ENCODE measurements at regions not wholly inside any gene's neighbourhood (a gene's known extent, or its start where the extent isn't known, plus 50 kb on each side); places are given as distances from the start of the nearest gene placed in this dataset.

GRCh38 chr4:53924333-53925049, 139.9 kb downstream of the CHIC2 start:
- DNase-seq (ENCODE audit: low read depth, low spot score) = no peak
- no peak overlapping the region for H3K4me3 ChIP-seq (ENCODE audit: low read depth, low read length)
- peaks cover 1% of the 10 kb centered on the region; the same call in 1 of the 2 replicates for H3K9me3 ChIP-seq (ENCODE audit: control insufficient read depth, insufficient read depth, low read length)
- H3K27ac ChIP-seq (ENCODE audit: low read depth, low read length) = peak overlapping the region; percentile 4
- POLR2A ChIA-PET = no interaction called here
- CTCF ChIA-PET = no interaction called here
- no peak for TF ChIP-seq CTCF (IDR thresholded peaks at IDR 0.05; ENCODE audit: low read depth, low read length)
- no peaks in the 10 kb centered on the region for H3K27me3 ChIP-seq (ENCODE audit: control insufficient read depth, insufficient read depth, low read length)

- DNase-seq (ENCODE audit: low read depth, low spot score) = no peak
Measured at GRCh38 chr4:53923921-53924320, 140.5 kb downstream of the CHIC2 start.

GRCh38 chr4:53921856-53922255, 142.5 kb downstream of the CHIC2 start:
- CTCF ChIA-PET = interaction anchor here (1.5 to 2.9 kb wide), 3 partner anchors 8 to 311 kb away, joined by 3 to 19 read pairs (median 11); no protein-coding TSS in a partner anchor
- TF ChIP-seq CTCF (IDR thresholded peaks at IDR 0.05; ENCODE audit: low read depth, low read length) = no peak

More at GRCh38 chr4:53923921-53924320, 140.5 kb downstream of the CHIC2 start:
- Histone ChIP-seq H3K27me3 (ENCODE audit: control insufficient read depth, insufficient read depth, low read length) (no peaks in the 10 kb centered on the region), H3K9me3 (ENCODE audit: control insufficient read depth, insufficient read depth, low read length) (no peaks in the 10 kb centered on the region), H3K4me3 (ENCODE audit: low read depth, low read length) (no peak overlapping the region), H3K27ac (ENCODE audit: low read depth, low read length) (no peak overlapping the region)
- no peak for TF ChIP-seq CTCF (IDR thresholded peaks at IDR 0.05; ENCODE audit: low read depth, low read length)
- POLR2A ChIA-PET = no interaction called here
- CTCF ChIA-PET = no interaction called here

GRCh38 chr4:53920883-53921282, 143.5 kb downstream of the CHIC2 start:
- DNase-seq (ENCODE audit: low read depth, low spot score) = no peak
- Histone ChIP-seq H3K27ac (ENCODE audit: low read depth, low read length) (no peak overlapping the region), H3K4me3 (ENCODE audit: low read depth, low read length) (no peak overlapping the region), H3K27me3 (ENCODE audit: control insufficient read depth, insufficient read depth, low read length) (no peaks in the 10 kb centered on the region), H3K9me3 (ENCODE audit: control insufficient read depth, insufficient read depth, low read length) (no peaks in the 10 kb centered on the region)
- ChIA-PET CTCF (interaction anchor here (1.5 to 2.9 kb wide), 4 partner anchors 9 to 313 kb away, joined by 3 to 19 read pairs (median 9); no protein-coding TSS in a partner anchor), POLR2A (no interaction called here)
- TF ChIP-seq CTCF (IDR thresholded peaks at IDR 0.05; ENCODE audit: low read depth, low read length) = no peak

More at GRCh38 chr4:53921856-53922255, 142.5 kb downstream of the CHIC2 start:
- no peak overlapping the region for H3K4me3 ChIP-seq (ENCODE audit: low read depth, low read length)
- H3K9me3 ChIP-seq (ENCODE audit: control insufficient read depth, insufficient read depth, low read length) = no peaks in the 10 kb centered on the region
- DNase-seq (ENCODE audit: low read depth, low spot score) = no peak
- H3K27ac ChIP-seq (ENCODE audit: low read depth, low read length) = no peak overlapping the region
- H3K27me3 ChIP-seq (ENCODE audit: control insufficient read depth, insufficient read depth, low read length) = no peaks in the 10 kb centered on the region
- POLR2A ChIA-PET = no interaction called here

GRCh38 chr4:53920116-53920515, 144.3 kb downstream of the CHIC2 start:
- TF ChIP-seq CTCF (IDR thresholded peaks at IDR 0.05; ENCODE audit: low read depth, low read length) = no peak
- DNase-seq (ENCODE audit: low read depth, low spot score) = no peak
- CTCF ChIA-PET = interaction anchor here (0.8 to 2.9 kb wide), 3 partner anchors 10 to 314 kb away, joined by 3 to 19 read pairs (median 7); no protein-coding TSS in a partner anchor
- H3K9me3 ChIP-seq (ENCODE audit: control insufficient read depth, insufficient read depth, low read length) = no peaks in the 10 kb centered on the region
- POLR2A ChIA-PET = interaction anchor here (1.1 kb wide), 1 partner anchor 9 kb away, joined by 5 read pairs; no protein-coding TSS in a partner anchor
- H3K27me3 ChIP-seq (ENCODE audit: control insufficient read depth, insufficient read depth, low read length) = no peaks in the 10 kb centered on the region
- no peak overlapping the region for H3K4me3 ChIP-seq (ENCODE audit: low read depth, low read length)
- H3K27ac ChIP-seq (ENCODE audit: low read depth, low read length) = no peak overlapping the region
